ENCODE measurements at regions not wholly inside any gene's neighbourhood (a gene's known extent, or its start where the extent isn't known, plus 50 kb on each side); places are given as distances from the start of the nearest gene placed in this dataset.

GRCh38 chr17:33435721-33436301 lies 142.7 kb upstream of the ASIC2 start:
- Mint-ChIP-seq H3K4me3 (no peak overlapping the region), H3K27me3 (peaks cover 12% of the 10 kb centered on the region), H3K36me3 (ENCODE audit: low read depth) (no peaks in the 10 kb centered on the region), H3K27ac (no peak overlapping the region), H3K4me1 (no peaks in the 10 kb centered on the region)
- DNase-seq: no peak
- ATAC-seq: no peak
- H3K9me3 ChIP-seq (ENCODE audit: control insufficient read depth, low read length, poor library complexity, severe bottlenecking): no peaks in the 10 kb centered on the region

GRCh38 chr17:33436321-33436720 lies 143.2 kb upstream of the ASIC2 start:
- Mint-ChIP-seq H3K27ac (no peak overlapping the region), H3K4me1 (no peaks in the 10 kb centered on the region), H3K27me3 (peaks cover 12% of the 10 kb centered on the region), H3K36me3 (ENCODE audit: low read depth) (no peaks in the 10 kb centered on the region), H3K4me3 (no peak overlapping the region)
- no peak for DNase-seq
- no peak for ATAC-seq
- no peaks in the 10 kb centered on the region for H3K9me3 ChIP-seq (ENCODE audit: control insufficient read depth, low read length, poor library complexity, severe bottlenecking)

GRCh38 chr17:33438139-33438538 lies 145.0 kb upstream of the ASIC2 start:
- H3K27me3 Mint-ChIP-seq: peaks cover 17% of the 10 kb centered on the region
- H3K9me3 ChIP-seq (ENCODE audit: control insufficient read depth, low read length, poor library complexity, severe bottlenecking): no peaks in the 10 kb centered on the region
- H3K4me3 Mint-ChIP-seq: no peak overlapping the region
- ATAC-seq (no peak), DNase-seq (no peak)
- H3K36me3 Mint-ChIP-seq (ENCODE audit: low read depth): no peaks in the 10 kb centered on the region
- no peak overlapping the region for H3K27ac Mint-ChIP-seq
- H3K4me1 Mint-ChIP-seq: no peaks in the 10 kb centered on the region

- no peaks in the 10 kb centered on the region for H3K9me3 ChIP-seq (ENCODE audit: control insufficient read depth, low read length, poor library complexity, severe bottlenecking)
- Mint-ChIP-seq H3K27me3 (peaks cover 18% of the 10 kb centered on the region), H3K36me3 (ENCODE audit: low read depth) (no peaks in the 10 kb centered on the region), H3K27ac (no peak overlapping the region), H3K4me3 (no peak overlapping the region), H3K4me1 (no peaks in the 10 kb centered on the region)
- DNase-seq (no peak), ATAC-seq (no peak)
Observed at GRCh38 chr17:33438578-33438977, 145.5 kb upstream of the ASIC2 start.

DNA sequence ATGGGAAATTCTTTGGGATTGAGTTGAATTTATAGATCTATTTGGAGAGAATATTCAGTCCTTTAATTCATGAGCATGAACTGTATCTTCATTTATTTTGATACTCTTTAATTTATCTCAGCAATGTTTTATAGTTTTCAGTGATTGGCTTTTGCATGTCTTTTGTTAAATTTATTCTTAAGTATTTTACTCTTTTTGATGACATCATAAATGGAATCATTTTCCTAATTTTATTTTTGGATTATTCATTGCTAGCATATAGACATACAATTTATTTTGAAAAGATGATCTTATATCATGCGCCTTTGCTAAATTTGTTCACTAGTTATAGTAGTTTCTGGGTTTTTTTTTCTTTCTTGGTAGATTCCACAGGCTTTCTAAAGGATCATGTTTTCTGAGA lies 149.2 kb upstream of the ASIC2 start:
- Mint-ChIP-seq H3K27me3 (peaks cover 27% of the 10 kb centered on the region), H3K36me3 (ENCODE audit: low read depth) (no peaks in the 10 kb centered on the region)

DNA sequence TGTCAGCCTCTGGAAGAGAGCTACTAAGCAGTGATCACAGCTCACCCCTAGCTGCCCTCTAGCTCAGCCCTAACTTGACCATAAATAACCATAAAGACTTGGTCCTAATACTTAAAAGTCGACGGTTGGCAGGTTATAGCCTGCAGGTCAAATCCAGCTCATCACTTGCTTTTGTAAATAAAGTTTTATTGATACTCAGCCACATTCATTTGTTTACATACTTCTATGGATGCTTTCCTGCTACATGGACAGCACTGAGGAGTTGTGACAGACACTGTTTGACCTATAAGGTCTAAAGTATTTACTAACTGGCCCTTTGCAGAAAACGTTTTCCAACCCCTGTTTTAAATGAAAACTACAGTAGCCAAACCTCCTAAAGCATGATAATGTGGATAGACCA lies 151.6 kb upstream of the ASIC2 start:
- no peak overlapping the region for H3K27ac Mint-ChIP-seq
- no peaks in the 10 kb centered on the region for H3K36me3 Mint-ChIP-seq (ENCODE audit: low read depth)
- ATAC-seq (no peak), DNase-seq (no peak)
- H3K27me3 Mint-ChIP-seq: peaks cover 21% of the 10 kb centered on the region
- H3K9me3 ChIP-seq (ENCODE audit: control insufficient read depth, low read length, poor library complexity, severe bottlenecking): no peaks in the 10 kb centered on the region
- H3K4me3 Mint-ChIP-seq: no peak overlapping the region
- H3K4me1 Mint-ChIP-seq: no peaks in the 10 kb centered on the region

More for the DNA sequence above, 149.2 kb upstream of the ASIC2 start:
- no peaks in the 10 kb centered on the region for H3K9me3 ChIP-seq (ENCODE audit: control insufficient read depth, low read length, poor library complexity, severe bottlenecking)
- Mint-ChIP-seq H3K4me1 (no peaks in the 10 kb centered on the region), H3K4me3 (no peak overlapping the region), H3K27ac (no peak overlapping the region)
- DNase-seq (no peak), ATAC-seq (no peak)

DNA sequence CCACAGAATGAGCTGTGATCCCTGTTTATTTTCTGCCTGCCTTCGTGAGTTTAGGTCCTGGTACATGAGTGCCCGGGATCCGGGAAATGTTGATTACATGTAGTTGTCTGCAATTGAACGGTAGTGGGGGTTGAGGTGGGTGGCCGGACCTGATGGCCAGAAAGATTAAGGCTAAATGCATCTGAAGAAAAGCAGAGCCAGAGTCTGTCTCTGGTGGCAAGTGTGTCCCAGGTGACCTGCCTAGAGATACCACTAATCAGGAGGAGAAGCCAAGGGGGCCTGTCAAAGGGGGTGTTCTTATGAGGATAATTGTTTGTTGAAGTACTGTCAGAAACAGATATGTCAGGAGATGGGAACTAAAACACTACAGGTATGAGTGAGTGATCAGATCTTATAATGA lies 154.0 kb upstream of the ASIC2 start:
- no peak overlapping the region for H3K4me3 Mint-ChIP-seq
- no peaks in the 10 kb centered on the region for H3K9me3 ChIP-seq (ENCODE audit: control insufficient read depth, low read length, poor library complexity, severe bottlenecking)
- DNase-seq: no peak
- H3K27ac Mint-ChIP-seq: no peak overlapping the region
- no peaks in the 10 kb centered on the region for H3K36me3 Mint-ChIP-seq (ENCODE audit: low read depth)
- no peaks in the 10 kb centered on the region for H3K4me1 Mint-ChIP-seq
- H3K27me3 Mint-ChIP-seq: peaks cover 17% of the 10 kb centered on the region
- no peak for ATAC-seq

DNA sequence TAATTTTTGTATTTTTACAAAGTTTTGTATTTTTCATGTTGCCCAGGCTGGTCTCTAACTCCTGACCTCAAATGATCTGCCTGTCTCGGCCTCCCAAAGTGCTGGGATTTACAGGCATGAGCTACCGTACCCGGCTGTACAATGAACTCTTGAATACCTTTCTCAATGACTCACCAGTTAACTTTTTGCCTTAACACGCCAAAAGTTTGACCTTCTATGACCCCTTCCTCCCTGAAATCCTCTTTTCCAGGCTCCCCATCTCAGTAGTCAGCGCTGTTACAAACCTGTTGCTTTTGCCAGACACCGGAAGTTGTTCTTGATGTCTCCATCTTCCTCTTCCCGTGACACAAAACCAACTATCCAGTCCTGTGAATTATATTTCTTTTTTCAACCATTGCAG lies 158.1 kb upstream of the ASIC2 start:
- no peaks in the 10 kb centered on the region for H3K9me3 ChIP-seq (ENCODE audit: control insufficient read depth, low read length, poor library complexity, severe bottlenecking)
- no peak overlapping the region for H3K4me3 Mint-ChIP-seq
- H3K36me3 Mint-ChIP-seq (ENCODE audit: low read depth): no peaks in the 10 kb centered on the region
- DNase-seq: no peak
- H3K27ac Mint-ChIP-seq: no peak overlapping the region
- H3K4me1 Mint-ChIP-seq: no peaks in the 10 kb centered on the region
- ATAC-seq: no peak
- H3K27me3 Mint-ChIP-seq: peaks cover 28% of the 10 kb centered on the region

GRCh38 chr17:33457477-33457876 lies 164.4 kb upstream of the ASIC2 start:
- H3K9me3 ChIP-seq (ENCODE audit: control insufficient read depth, low read length, poor library complexity, severe bottlenecking): no peaks in the 10 kb centered on the region
- no peak for DNase-seq
- H3K36me3 Mint-ChIP-seq (ENCODE audit: low read depth): no peaks in the 10 kb centered on the region
- H3K4me1 Mint-ChIP-seq: no peaks in the 10 kb centered on the region
- no peak overlapping the region for H3K4me3 Mint-ChIP-seq
- H3K27me3 Mint-ChIP-seq: peaks cover 55% of the 10 kb centered on the region
- H3K27ac Mint-ChIP-seq: no peak overlapping the region
- ATAC-seq: no peak

GRCh38 chr17:33459078-33459940 lies 166.2 kb upstream of the ASIC2 start:
- Mint-ChIP-seq H3K27ac (no peak overlapping the region), H3K4me1 (no peaks in the 10 kb centered on the region), H3K27me3 (peaks cover 51% of the 10 kb centered on the region), H3K36me3 (ENCODE audit: low read depth) (no peaks in the 10 kb centered on the region), H3K4me3 (no peak overlapping the region)
- DNase-seq (no peak), ATAC-seq (no peak)
- no peaks in the 10 kb centered on the region for H3K9me3 ChIP-seq (ENCODE audit: control insufficient read depth, low read length, poor library complexity, severe bottlenecking)

GRCh38 chr17:33460781-33461450 lies 167.8 kb upstream of the ASIC2 start:
- no peaks in the 10 kb centered on the region for H3K9me3 ChIP-seq (ENCODE audit: control insufficient read depth, low read length, poor library complexity, severe bottlenecking)
- Mint-ChIP-seq H3K36me3 (ENCODE audit: low read depth) (no peaks in the 10 kb centered on the region), H3K4me3 (no peak overlapping the region), H3K27me3 (peaks cover 42% of the 10 kb centered on the region), H3K4me1 (no peaks in the 10 kb centered on the region), H3K27ac (no peak overlapping the region)
- ATAC-seq (no peak), DNase-seq (no peak)

DNA sequence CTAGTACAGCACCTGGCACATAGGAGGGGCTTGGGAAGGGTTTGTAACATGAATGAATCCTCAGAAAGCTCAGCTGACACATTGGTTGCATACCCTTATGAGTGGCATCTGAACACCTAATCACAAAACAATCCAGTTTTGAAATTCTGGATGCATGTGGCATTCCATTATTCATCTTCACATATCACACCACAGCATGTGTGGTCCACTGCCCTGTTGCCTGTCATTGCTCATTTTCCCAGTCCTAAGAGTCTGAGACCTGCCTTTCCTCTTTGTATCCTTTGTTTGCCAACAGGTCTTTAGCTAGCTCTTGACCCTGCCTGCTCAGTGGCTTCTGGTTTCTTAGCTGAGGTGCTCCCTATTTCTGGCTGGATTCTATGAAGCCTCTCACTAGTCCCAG lies 170.8 kb upstream of the ASIC2 start:
- Mint-ChIP-seq H3K36me3 (ENCODE audit: low read depth) (no peaks in the 10 kb centered on the region), H3K4me1 (no peaks in the 10 kb centered on the region), H3K27ac (no peak overlapping the region), H3K4me3 (no peak overlapping the region), H3K27me3 (peaks cover 33% of the 10 kb centered on the region)
- no peaks in the 10 kb centered on the region for H3K9me3 ChIP-seq (ENCODE audit: control insufficient read depth, low read length, poor library complexity, severe bottlenecking)
- ATAC-seq (no peak), DNase-seq (no peak)

- H3K4me1 Mint-ChIP-seq: no peaks in the 10 kb centered on the region
- H3K36me3 Mint-ChIP-seq (ENCODE audit: low read depth): no peaks in the 10 kb centered on the region
- no peak for DNase-seq
- no peak overlapping the region for H3K4me3 Mint-ChIP-seq
- no peak overlapping the region for H3K27ac Mint-ChIP-seq
- H3K27me3 Mint-ChIP-seq: peaks cover 26% of the 10 kb centered on the region
- H3K9me3 ChIP-seq (ENCODE audit: control insufficient read depth, low read length, poor library complexity, severe bottlenecking): no peaks in the 10 kb centered on the region
- ATAC-seq: no peak
Observed at GRCh38 chr17:33464669-33465280, 171.7 kb upstream of the ASIC2 start.
